Embryonic facial prominence (tissue), 1 donor: ENCODE measurements at regions not wholly inside any gene's neighbourhood (a gene's known extent, or its start where the extent isn't known, plus 50 kb on each side); places are given as distances from the start of the nearest gene placed in this dataset.

Source experiments
- DNase-seq: peaks from one replicate; pipeline ENCODE4 v3.0.0-alpha.2; 2016; ENCODE audit errors: extremely low spot score

GRCh38 chr12:42969355-42969754 is 379.8 kb upstream of the PRICKLE1 start:
- no peak for DNase-seq

DNA sequence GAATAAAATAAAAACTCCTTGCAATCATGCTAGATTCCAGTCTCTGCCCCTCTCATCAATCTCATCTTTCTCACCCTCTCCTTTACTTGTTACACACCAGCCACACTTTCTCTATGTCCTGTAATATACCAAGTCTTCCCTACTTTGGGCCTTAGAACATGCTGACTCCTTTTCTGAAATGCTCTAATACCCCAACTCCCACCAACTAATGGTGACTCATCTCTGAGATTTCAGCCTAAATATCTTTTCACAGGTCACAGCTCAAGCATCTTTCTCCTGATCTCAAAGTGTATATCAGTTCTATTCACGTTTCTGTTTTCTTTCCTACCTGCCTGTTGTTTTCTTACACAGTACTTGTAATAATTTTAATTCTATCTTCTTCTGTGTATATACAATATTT is 378.9 kb upstream of the PRICKLE1 start:
- no peak for DNase-seq

DNA sequence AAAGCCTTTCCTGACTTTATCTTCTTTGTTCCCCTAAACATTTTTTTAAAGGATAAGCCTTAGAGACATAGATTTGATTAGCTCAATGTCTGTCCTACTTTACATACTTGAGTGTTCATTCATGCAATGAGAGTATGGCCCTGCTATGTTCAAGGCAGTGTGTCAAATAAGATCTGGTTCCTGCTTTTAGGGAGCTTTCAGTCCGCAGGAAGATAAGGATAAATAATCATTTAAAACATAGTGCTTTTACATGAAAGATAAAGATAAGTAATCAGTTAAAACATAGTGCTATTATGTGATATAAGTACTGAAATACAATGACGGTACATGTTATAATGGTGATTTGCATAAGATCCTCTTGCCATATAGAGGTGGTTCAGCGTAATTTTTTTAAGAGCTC is 378.3 kb upstream of the PRICKLE1 start:
- no peak for DNase-seq

GRCh38 chr12:42963988-42964387 is 374.4 kb upstream of the PRICKLE1 start:
- no peak for DNase-seq

GRCh38 chr12:42962384-42962783 is 372.8 kb upstream of the PRICKLE1 start:
- no peak for DNase-seq

GRCh38 chr12:42961395-42961794 is 371.8 kb upstream of the PRICKLE1 start:
- no peak for DNase-seq

- DNase-seq = no peak
Measured at GRCh38 chr12:42960087-42960527, 370.6 kb upstream of the PRICKLE1 start.

- no peak for DNase-seq
Measured at GRCh38 chr12:42958291-42958674, 368.7 kb upstream of the PRICKLE1 start.

DNA sequence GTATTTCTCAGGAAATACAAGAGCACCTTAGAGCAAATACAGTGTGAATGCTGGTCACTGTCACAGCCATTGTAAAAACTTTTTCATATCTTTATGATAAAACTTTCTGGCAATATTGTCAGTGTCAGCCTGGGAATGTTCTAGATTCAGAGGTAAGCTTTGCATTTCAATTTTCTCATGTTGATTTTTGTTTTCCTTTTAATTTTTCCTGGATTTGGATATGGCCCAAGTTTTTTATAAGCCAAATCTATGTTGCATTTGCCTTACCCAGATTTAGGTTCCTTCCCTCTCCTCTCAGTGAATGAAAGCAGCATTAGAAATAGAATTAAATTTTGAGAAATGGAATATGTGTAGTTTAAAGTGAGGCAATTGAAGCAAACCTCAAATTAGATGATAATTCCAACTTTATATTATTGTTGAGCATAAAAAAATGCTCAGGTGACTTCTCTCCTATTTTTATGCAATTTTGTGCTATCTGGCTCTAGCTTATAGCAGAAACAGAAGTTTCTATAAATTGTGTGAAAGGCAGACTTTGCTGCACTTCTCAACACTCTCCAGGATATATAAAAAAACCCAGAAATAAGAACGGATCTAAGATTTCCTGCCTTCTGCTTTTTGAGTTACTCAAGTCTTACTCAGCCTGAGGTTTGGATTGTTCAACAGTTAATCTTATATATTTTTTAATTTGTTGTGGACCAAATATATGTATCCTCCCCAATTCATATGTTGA is 368.2 kb upstream of the PRICKLE1 start:
- no peak for DNase-seq

DNA sequence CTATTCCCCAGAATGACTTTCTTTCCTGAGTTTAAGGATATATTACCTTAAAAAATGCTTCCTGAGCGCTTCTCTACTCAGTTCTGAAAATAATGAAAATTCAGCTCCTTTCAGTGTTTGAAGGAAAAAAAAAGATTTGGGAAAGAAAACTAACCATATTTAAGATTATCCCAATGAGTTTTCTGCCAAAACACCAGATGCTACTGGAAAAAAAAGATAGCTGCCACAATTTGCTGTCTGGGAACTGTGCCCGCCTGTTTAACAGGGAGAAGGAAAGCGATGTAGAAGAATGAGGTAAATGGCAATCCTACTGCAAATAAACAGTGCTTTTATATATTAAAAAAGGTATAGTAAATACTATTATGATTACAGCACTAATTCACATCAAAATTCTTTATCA is 367.6 kb upstream of the PRICKLE1 start:
- DNase-seq = no peak

DNA sequence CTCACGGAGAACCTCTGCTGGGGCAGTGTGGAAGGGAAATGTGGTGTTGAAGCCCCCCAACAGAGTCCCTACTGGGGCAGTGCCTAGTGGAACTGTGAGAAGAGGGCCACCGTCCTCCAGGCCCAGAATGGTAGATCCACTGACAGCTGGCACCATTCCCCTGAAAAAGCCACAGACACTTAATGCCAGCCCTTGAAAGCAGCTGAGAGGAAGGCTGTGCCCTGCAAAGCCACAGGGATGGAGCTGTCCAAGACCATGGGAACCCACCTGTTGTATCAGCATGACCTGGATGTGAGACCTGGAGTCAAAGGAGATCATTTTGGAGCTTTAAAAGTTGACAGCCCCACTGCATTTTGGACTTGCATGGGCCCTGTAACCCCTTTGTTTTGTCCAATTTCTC is 363.5 kb upstream of the PRICKLE1 start:
- no peak for DNase-seq

DNA sequence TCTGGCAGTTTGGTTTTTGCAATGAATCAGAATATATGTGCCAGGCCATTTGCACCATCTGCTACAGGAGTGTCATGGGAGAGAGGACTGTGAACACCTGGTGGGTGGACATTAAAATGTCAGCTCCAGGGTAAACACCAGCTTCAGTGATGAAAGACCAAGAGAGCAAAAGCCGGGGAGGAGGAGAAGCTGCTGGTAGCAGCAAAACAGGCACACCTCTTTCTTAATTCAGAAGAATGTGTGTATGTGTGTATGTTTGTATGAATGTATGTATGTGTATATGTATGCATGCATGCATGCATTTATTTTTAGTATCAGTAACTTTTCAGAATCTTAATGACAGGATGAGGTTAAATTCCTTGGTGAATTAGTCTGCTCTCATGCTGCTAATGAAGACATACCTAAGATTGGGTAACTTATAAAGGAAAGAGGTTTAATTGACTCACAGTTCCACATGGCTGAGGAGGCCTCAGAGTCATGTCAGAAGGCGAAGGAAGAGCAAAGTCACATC is 357.4 kb upstream of the PRICKLE1 start:
- DNase-seq = no peak

- DNase-seq = no peak
Measured at GRCh38 chr12:42945927-42946326, 356.4 kb upstream of the PRICKLE1 start.

DNA sequence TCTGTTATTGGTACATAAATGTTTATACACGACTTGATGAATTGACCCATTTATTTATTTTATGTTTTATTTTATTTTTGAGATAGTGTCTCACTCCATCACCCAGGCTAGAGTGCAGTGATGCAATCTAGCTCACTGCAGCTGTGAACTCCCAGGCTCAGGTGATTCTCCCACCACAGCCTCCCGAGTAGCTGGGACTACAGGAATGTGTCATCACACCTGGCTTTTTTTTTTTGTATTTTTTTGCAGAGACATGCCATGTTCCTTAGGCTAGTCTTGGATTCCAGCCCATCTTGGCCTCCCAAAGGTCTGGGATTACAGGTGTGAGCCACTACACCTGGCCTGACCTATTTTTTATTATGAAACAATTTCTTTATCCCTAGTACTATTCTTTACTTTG is 355.0 kb upstream of the PRICKLE1 start:
- no peak for DNase-seq

DNA sequence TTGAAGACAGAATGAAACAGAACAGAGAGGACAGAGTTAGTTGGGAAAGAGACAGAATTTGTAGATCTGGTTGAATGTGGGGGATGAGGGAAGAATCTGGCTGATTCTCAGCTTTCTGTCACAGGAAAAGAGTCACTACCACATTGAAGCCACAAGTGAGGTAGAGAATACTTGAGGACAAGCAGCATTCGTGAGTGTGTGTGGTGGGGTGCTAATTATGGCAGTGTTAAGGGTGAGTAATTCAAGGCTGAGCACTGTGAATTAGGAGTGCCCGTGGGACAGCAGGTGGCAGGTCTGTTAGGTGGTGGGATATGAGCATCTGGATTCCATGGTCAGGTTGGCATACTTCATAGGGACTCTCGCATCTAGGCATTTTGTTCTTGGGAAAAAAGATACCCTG is 347.4 kb upstream of the PRICKLE1 start:
- no peak for DNase-seq

GRCh38 chr12:42936260-42936659 is 346.7 kb upstream of the PRICKLE1 start:
- DNase-seq = no peak

GRCh38 chr12:42935756-42936155 is 346.2 kb upstream of the PRICKLE1 start:
- no peak for DNase-seq

- no peak for DNase-seq
Measured at GRCh38 chr12:42935090-42935489, 345.5 kb upstream of the PRICKLE1 start.

- DNase-seq = no peak
Measured at GRCh38 chr12:42933461-42934081, 344.0 kb upstream of the PRICKLE1 start.

DNA sequence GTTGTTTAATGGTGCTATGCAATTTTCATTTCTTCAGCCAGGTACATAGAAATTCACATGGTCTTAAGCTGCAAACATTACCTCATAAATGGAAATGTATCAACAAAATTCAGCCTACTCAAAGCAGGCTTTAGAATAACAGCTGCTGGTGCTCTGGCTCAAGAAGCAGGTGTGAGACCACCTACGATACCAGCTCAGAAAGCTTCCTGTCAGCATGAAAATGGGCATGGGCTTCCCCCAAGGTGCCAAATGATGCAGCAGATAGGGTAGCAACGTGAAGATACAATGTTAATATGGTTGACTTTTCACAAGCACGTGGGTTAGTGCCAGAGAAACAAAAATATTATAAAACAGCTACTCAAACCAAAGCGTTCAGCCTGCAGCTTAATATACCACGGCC is 343.4 kb upstream of the PRICKLE1 start:
- DNase-seq = no peak

DNA sequence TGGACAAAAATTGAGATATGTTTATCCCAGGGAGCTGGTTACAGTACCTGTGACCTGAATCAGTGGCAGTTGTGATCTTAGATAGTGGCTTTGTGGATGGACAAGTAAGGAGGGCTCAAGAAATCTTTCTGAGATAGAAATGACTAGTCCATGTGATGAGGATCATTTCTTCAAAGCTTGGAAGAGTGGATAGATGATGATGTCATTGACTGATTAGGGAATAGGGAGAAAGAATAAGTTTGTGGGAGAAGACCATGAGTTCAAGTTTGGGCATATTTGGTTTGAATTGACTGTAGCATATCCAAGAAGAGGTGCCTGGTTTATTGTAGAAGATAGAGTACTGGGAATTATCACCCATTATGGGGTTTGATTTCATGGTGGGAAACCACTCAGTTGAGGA is 336.7 kb upstream of the PRICKLE1 start:
- DNase-seq = no peak

DNA sequence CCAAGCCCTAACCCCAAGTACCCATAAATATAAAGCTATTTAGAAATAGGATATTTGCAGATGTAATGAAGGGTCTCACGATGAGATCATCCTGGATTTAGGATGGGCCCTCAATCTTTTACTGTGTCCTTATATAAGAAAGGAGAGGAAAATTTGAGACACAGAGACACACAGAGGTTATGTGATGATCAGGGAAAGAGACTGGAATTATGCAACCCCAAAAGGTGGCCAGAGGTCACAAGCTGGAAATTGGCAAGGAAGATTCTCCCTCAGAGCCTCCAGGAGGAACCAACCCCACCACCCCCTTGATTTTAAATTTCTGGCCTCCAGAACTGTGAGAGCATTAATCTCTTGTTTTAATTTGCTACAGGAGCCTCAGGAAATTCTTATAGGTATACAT is 334.9 kb upstream of the PRICKLE1 start:
- DNase-seq = no peak

GRCh38 chr12:42923583-42923982 is 334.0 kb upstream of the PRICKLE1 start:
- no peak for DNase-seq
